Loucy (cell line): ENCODE measurements at regions not wholly inside any gene's neighbourhood (a gene's known extent, or its start where the extent isn't known, plus 50 kb on each side); places are given as distances from the start of the nearest gene placed in this dataset.

Experiments used
- CTCF ChIP-seq: fragments of 200-600 bp; sonication (generic); conservative IDR thresholded peaks from 2 replicates; pipeline ENCODE4 v1.5.1; 2014; ENCODE audit warnings: mild to moderate bottlenecking, antibody characterized with exemption, low read length
- EZH2phosphoT487 ChIP-seq: fragments of 200-600 bp; IDR thresholded peaks from 2 replicates; pipeline ENCODE4 v1.6.1; 2018; ENCODE audit warnings: antibody characterized with exemption, mild to moderate bottlenecking, moderate library complexity, borderline replicate concordance

GRCh38 chr2:66684289-66684688, 249.4 kb downstream of the MEIS1 start:
- no peak for TF ChIP-seq CTCF
- no peak for TF ChIP-seq EZH2phosphoT487
